ENCODE measurements at regions not wholly inside any gene's neighbourhood (a gene's known extent, or its start where the extent isn't known, plus 50 kb on each side); places are given as distances from the start of the nearest gene placed in this dataset.

DNA sequence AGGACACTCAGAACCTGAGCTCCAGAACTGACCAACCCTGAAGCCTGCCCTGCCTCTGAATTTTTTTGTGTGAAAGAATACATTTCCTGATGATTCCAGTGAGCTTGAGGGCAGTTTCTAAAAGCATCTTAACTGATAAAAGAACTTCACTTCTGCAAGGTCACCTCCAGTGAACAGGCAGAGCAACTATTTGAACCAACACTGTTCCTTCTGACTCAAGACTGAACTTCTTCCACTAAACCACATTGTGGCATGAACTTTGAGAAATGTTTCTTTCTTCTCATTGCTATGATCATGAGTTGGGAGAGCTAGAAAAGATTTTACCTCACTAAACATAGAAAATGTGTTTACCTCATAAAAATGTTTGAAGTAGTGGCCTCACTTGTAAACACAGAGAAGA is 83.8 kb upstream of the SERTAD2 start (continued):
- TF ChIP-seq KDM1A (IDR thresholded peaks at IDR 0.05; ENCODE audit: borderline replicate concordance, low read length) = no peak

GRCh38 chr2:64738026-64738425 is 84.3 kb upstream of the SERTAD2 start:
- ChIA-PET CTCF (ENCODE audit: partially characterized antibody) (interaction anchor here (1.0 to 2.4 kb wide), 3 partner anchors 11 to 94 kb away, joined by 3 to 5 read pairs (median 4); no protein-coding TSS in a partner anchor), POLR2A (ENCODE audit: partially characterized antibody) (no interaction called here)
- H3K9me3 ChIP-seq (ENCODE audit: insufficient read depth in 2 of 2, low read depth in 1 of 2, low read length in 1 of 2) = no peaks in the 10 kb centered on the region
- no peaks in the 10 kb centered on the region for H3K79me1 ChIP-seq (ENCODE audit: low read depth, low read length)
- H3K4me1 ChIP-seq (replicated peaks in 1 of 4; ENCODE audit: control insufficient read depth in 3 of 4, insufficient read depth in 4 of 4, low read length in 3 of 4) = no peaks in the 10 kb centered on the region
- no peak overlapping the region for H2AFZ ChIP-seq (ENCODE audit: low read length)
- no peaks in the 10 kb centered on the region for H3K79me2 ChIP-seq (ENCODE audit: control insufficient read depth in 1 of 2, insufficient read depth in 2 of 2, low read length in 2 of 2)
- no peaks in the 10 kb centered on the region for H4K20me1 ChIP-seq (replicated peaks in 1 of 2; ENCODE audit: control insufficient read depth in 1 of 2, insufficient read depth in 2 of 2, low read length in 2 of 2)
- no peak overlapping the region for H3K9ac ChIP-seq (replicated peaks in 1 of 4; ENCODE audit: extremely low read depth in 1 of 4, low read depth in 3 of 4, low read length in 3 of 4)
- DNase-seq (ENCODE audit: low read depth in 1 of 2, low spot score in 2 of 2) (no peak), FAIRE-seq (no peak)
- H3K4ac ChIP-seq (replicated peaks; ENCODE audit: insufficient read length, low read depth, low read length) = no peak overlapping the region
- H2AK5ac ChIP-seq (ENCODE audit: low read depth, low read length) = no peak overlapping the region
- H4K8ac ChIP-seq (ENCODE audit: extremely low read depth, insufficient read depth, low read length) = no peak overlapping the region
- no peak overlapping the region for H3K14ac ChIP-seq (ENCODE audit: insufficient read length)
- no peak overlapping the region for H3K23ac ChIP-seq (ENCODE audit: insufficient read length)
- H2BK12ac ChIP-seq (ENCODE audit: low read depth, low read length) = no peak overlapping the region
- no peak overlapping the region for H2BK15ac ChIP-seq (ENCODE audit: low read length)
- H3K23me2 ChIP-seq (ENCODE audit: low read depth, low read length) = no peaks in the 10 kb centered on the region
- no peak overlapping the region for H3K27ac ChIP-seq (ENCODE audit: low read depth, low read length)
- no peaks in the 10 kb centered on the region for H3K36me3 ChIP-seq (ENCODE audit: control insufficient read depth in 2 of 4, insufficient read depth in 4 of 4, low read length in 3 of 4)
- no peak overlapping the region for H3K4me2 ChIP-seq (ENCODE audit: insufficient read depth in 1 of 2, low read depth in 2 of 2, low read length in 2 of 2)
- H2BK120ac ChIP-seq (replicated peaks; ENCODE audit: low read depth, low read length) = no peak overlapping the region
- H2BK20ac ChIP-seq (ENCODE audit: low read length) = no peak overlapping the region
- no peak overlapping the region for H4K91ac ChIP-seq (replicated peaks; ENCODE audit: insufficient read length, low read length)
- no peaks in the 10 kb centered on the region for H3K27me3 ChIP-seq (replicated peaks in 1 of 4; ENCODE audit: control insufficient read depth in 3 of 4, extremely low read depth in 1 of 4, insufficient read depth in 3 of 4, low read length in 3 of 4)
- WGBS, 2 experiments (ENCODE audit: extremely low coverage in 1 of 2, insufficient coverage in 1 of 2, insufficient read length in 1 of 2, insufficient replicate concordance in 2 of 2, low coverage in 1 of 2, low lambda C conversion rate in 2 of 2, missing lambda C conversion rate in 1 of 2) = 96% methylated on average over 1 of the region's 1 CpG; no CpG with 5 or more reads in 1 of the 2 experiments
- TF ChIP-seq, protein P1, sequence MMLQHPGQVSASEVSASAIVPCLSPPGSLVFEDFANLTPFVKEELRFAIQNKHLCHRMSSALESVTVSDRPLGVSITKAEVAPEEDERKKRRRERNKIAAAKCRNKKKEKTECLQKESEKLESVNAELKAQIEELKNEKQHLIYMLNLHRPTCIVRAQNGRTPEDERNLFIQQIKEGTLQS (IDR thresholded peaks at IDR 0.05; ENCODE audit: insufficient read depth, low read depth, low read length) = no peak
- TF ChIP-seq TAF7 (optimal IDR thresholded peaks at IDR 0.05; ENCODE audit: borderline replicate concordance, low read depth, low read length) (no peak), TBP (IDR thresholded peaks at IDR 0.05; ENCODE audit: low read depth, low read length) (no peak), CTBP2 (IDR thresholded peaks at IDR 0.05; ENCODE audit: borderline replicate concordance, insufficient read depth, insufficient read length, low read length) (no peak), EP300 (IDR thresholded peaks at IDR 0.05; ENCODE audit: borderline replicate concordance in 1 of 2, low read depth in 2 of 2, low read length in 2 of 2) (no peak), MAFK (IDR thresholded peaks at IDR 0.05; ENCODE audit: low read depth, low read length) (no peak), POLR2A (IDR thresholded peaks at IDR 0.05; ENCODE audit: control extremely low read depth in 1 of 2, low read depth in 2 of 2, low read length in 2 of 2) (no peak), MAX (IDR thresholded peaks at IDR 0.05) (no peak), USF2 (IDR thresholded peaks at IDR 0.05; ENCODE audit: low read length) (no peak), RBBP5 (IDR thresholded peaks at IDR 0.05; ENCODE audit: borderline replicate concordance, low read depth, low read length) (no peak)
- no peak overlapping the region for H2BK5ac ChIP-seq (ENCODE audit: low read depth, low read length)
- H3K4me3 ChIP-seq (ENCODE audit: extremely low read depth in 1 of 4, insufficient read depth in 2 of 4, low read depth in 3 of 4, low read length in 4 of 4) = no peak overlapping the region
- H4K5ac ChIP-seq (ENCODE audit: insufficient read length, low read depth, low read length) = no peak overlapping the region
- no peak overlapping the region for H3K18ac ChIP-seq (ENCODE audit: extremely low read depth, low read length)
- no peak overlapping the region for H3K56ac ChIP-seq (replicated peaks; ENCODE audit: insufficient read length, low read depth, low read length)

Measured in H1 (cell line).